ENCODE measurements at regions not wholly inside any gene's neighbourhood (a gene's known extent, or its start where the extent isn't known, plus 50 kb on each side); places are given as distances from the start of the nearest gene placed in this dataset.

DNA sequence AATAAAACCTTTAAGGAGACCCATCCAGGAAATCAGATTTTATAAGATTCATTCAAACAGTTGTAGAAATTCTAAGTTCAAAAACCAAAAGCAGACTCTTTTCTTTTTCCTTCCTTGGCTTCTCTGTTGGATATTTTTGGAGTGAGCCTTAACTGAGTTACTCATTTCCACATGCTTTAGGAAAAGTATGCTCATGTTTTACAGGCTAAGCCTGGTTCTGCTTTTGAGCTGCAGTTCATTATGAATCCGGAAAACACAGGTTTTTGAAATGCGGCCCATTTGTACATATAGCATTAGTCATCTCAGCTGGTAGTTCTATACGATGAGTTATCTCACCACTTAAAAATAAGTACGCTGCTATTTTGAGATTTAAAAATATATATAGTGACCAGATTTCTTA lies 156.6 kb upstream of the DMRT1 start:
- TF ChIP-seq, protein P1, sequence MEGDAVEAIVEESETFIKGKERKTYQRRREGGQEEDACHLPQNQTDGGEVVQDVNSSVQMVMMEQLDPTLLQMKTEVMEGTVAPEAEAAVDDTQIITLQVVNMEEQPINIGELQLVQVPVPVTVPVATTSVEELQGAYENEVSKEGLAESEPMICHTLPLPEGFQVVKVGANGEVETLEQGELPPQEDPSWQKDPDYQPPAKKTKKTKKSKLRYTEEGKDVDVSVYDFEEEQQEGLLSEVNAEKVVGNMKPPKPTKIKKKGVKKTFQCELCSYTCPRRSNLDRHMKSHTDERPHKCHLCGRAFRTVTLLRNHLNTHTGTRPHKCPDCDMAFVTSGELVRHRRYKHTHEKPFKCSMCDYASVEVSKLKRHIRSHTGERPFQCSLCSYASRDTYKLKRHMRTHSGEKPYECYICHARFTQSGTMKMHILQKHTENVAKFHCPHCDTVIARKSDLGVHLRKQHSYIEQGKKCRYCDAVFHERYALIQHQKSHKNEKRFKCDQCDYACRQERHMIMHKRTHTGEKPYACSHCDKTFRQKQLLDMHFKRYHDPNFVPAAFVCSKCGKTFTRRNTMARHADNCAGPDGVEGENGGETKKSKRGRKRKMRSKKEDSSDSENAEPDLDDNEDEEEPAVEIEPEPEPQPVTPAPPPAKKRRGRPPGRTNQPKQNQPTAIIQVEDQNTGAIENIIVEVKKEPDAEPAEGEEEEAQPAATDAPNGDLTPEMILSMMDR (conservative IDR thresholded peaks at IDR 0.05 in 1 of 2, IDR thresholded peaks at IDR 0.05 in 1 of 2; ENCODE audit: low read depth in 1 of 2, low read length in 2 of 2) = no peak
- TF ChIP-seq EZH2 (IDR thresholded peaks at IDR 0.05; ENCODE audit: low read length, missing control alignments) = no peak

All from fibroblast of lung (primary cell).